ENCODE measurements at regions not wholly inside any gene's neighbourhood (a gene's known extent, or its start where the extent isn't known, plus 50 kb on each side); places are given as distances from the start of the nearest gene placed in this dataset.

DNA sequence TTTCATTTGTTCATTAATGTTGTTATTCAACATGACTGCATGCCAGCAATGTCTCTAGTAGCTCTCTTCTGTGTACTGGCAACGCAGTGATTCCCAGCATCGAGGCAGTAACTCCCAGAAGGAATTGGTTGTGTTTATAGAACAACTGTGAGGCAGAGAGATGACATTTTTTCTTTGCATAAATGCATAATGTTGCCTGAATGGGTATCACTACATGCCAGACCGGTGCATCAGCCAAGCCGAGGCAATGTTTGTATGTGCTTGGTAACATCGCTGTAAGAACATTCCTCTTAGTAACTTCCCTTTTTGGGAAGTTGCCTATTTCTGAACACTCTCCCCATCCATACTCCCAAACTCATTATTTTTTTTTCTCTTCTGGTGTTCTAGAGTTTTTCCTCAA is 182.9 kb downstream of the HTR7 start:
- TF ChIP-seq, protein P1, sequence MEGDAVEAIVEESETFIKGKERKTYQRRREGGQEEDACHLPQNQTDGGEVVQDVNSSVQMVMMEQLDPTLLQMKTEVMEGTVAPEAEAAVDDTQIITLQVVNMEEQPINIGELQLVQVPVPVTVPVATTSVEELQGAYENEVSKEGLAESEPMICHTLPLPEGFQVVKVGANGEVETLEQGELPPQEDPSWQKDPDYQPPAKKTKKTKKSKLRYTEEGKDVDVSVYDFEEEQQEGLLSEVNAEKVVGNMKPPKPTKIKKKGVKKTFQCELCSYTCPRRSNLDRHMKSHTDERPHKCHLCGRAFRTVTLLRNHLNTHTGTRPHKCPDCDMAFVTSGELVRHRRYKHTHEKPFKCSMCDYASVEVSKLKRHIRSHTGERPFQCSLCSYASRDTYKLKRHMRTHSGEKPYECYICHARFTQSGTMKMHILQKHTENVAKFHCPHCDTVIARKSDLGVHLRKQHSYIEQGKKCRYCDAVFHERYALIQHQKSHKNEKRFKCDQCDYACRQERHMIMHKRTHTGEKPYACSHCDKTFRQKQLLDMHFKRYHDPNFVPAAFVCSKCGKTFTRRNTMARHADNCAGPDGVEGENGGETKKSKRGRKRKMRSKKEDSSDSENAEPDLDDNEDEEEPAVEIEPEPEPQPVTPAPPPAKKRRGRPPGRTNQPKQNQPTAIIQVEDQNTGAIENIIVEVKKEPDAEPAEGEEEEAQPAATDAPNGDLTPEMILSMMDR (IDR thresholded peaks at IDR 0.05; ENCODE audit: low read depth, low read length, missing input control), result no peak
- TF ChIP-seq GABPA (IDR thresholded peaks at IDR 0.05 in 1 of 2, conservative IDR thresholded peaks at IDR 0.05 in 1 of 2) (no peak), NR2F2 (IDR thresholded peaks at IDR 0.05) (no peak), JUND (IDR thresholded peaks at IDR 0.05) (no peak), RXRA (IDR thresholded peaks at IDR 0.05) (no peak), SP1 (IDR thresholded peaks at IDR 0.05) (no peak), TAF1 (conservative IDR thresholded peaks at IDR 0.05) (no peak)
- TF ChIP-seq, protein P2, sequence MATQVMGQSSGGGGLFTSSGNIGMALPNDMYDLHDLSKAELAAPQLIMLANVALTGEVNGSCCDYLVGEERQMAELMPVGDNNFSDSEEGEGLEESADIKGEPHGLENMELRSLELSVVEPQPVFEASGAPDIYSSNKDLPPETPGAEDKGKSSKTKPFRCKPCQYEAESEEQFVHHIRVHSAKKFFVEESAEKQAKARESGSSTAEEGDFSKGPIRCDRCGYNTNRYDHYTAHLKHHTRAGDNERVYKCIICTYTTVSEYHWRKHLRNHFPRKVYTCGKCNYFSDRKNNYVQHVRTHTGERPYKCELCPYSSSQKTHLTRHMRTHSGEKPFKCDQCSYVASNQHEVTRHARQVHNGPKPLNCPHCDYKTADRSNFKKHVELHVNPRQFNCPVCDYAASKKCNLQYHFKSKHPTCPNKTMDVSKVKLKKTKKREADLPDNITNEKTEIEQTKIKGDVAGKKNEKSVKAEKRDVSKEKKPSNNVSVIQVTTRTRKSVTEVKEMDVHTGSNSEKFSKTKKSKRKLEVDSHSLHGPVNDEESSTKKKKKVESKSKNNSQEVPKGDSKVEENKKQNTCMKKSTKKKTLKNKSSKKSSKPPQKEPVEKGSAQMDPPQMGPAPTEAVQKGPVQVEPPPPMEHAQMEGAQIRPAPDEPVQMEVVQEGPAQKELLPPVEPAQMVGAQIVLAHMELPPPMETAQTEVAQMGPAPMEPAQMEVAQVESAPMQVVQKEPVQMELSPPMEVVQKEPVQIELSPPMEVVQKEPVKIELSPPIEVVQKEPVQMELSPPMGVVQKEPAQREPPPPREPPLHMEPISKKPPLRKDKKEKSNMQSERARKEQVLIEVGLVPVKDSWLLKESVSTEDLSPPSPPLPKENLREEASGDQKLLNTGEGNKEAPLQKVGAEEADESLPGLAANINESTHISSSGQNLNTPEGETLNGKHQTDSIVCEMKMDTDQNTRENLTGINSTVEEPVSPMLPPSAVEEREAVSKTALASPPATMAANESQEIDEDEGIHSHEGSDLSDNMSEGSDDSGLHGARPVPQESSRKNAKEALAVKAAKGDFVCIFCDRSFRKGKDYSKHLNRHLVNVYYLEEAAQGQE (IDR thresholded peaks at IDR 0.05), result no peak
